H1 (cell line): ENCODE measurements at regions not wholly inside any gene's neighbourhood (a gene's known extent, or its start where the extent isn't known, plus 50 kb on each side); places are given as distances from the start of the nearest gene placed in this dataset.

Source experiments
- CTCF ChIA-PET: fragments of 300-600 bp; sonication (Branson Sonifier 250); formaldehyde crosslinking; loops from one replicate; lab custom pipeline; 2021; ENCODE audit not compliant: partially characterized antibody; lab: Charles Lee
- POLR2A ChIA-PET: fragments of 300-600 bp; sonication (Branson Sonifier 250); formaldehyde crosslinking; loops from one replicate; lab custom pipeline; 2021; ENCODE audit warnings: inconsistent platforms; ENCODE audit not compliant: partially characterized antibody; lab: Charles Lee
- DNase-seq, 2 experiments: peaks; one replicate each; pipeline versions ENCODE4 v3.0.0 to v3.0.0-alpha.2; 2010 to 2022; ENCODE audit warnings: low spot score in 2 of 2, low read depth in 1 of 2, mixed read lengths in 1 of 2
- FAIRE-seq: peaks from 2 replicates; lab custom pipeline; 2011; peaks lifted over from hg19 to GRCh38; lab: Jason Lieb, UNC
- H2AFZ ChIP-seq: 2 replicates; pipeline ENCODE4 v1.8.1; 2012; ENCODE audit warnings: low read length, inconsistent platforms
- H2AK5ac ChIP-seq: 2 replicates; pipeline ENCODE4 v1.6.1; 2013; ENCODE audit warnings: low read depth, low read length
- H2BK120ac ChIP-seq: replicated peaks from 2 replicates; pipeline ENCODE3; 2013; ENCODE audit warnings: low read depth, low read length, inconsistent platforms
- H2BK12ac ChIP-seq: 2 replicates; pipeline ENCODE4 v1.6.1; 2013; ENCODE audit warnings: low read depth, low read length
- H2BK15ac ChIP-seq: 2 replicates; pipeline ENCODE4 v1.6.1; 2013; ENCODE audit warnings: low read length
- H2BK20ac ChIP-seq: 2 replicates; pipeline ENCODE4 v1.6.1; 2013; ENCODE audit warnings: low read length
- H2BK5ac ChIP-seq: 2 replicates; pipeline ENCODE4 v1.6.1; 2013; ENCODE audit warnings: low read depth, low read length
- H3K14ac ChIP-seq: 2 replicates; pipeline ENCODE4 v1.6.1; 2013; ENCODE audit warnings: inconsistent platforms; ENCODE audit not compliant: insufficient read length
- H3K18ac ChIP-seq: 2 replicates; pipeline ENCODE4 v1.6.1; 2013; ENCODE audit warnings: low read length; ENCODE audit errors: extremely low read depth
- H3K23ac ChIP-seq: 2 replicates; pipeline ENCODE4 v1.6.1; 2013; ENCODE audit warnings: inconsistent platforms; ENCODE audit not compliant: insufficient read length
- H3K23me2 ChIP-seq: 2 replicates; pipeline ENCODE4 v1.6.1; 2013; ENCODE audit warnings: low read depth, low read length
- H3K27ac ChIP-seq: 2 replicates; pipeline ENCODE4 v1.6.1; 2011; ENCODE audit warnings: low read depth, low read length, inconsistent platforms
- H3K27me3 ChIP-seq, 4 experiments: replicated peaks in 1 of 4; 1 replicate in 1 of 4; 2 replicates in 3 of 4; pipeline versions ENCODE4 v1.6.1 to v1.8.1; 2011 to 2013; ENCODE audit warnings: low read length in 3 of 4, mild to moderate bottlenecking in 3 of 4, inconsistent platforms in 2 of 4, mixed read lengths in 2 of 4, moderate library complexity in 1 of 4; ENCODE audit not compliant: control insufficient read depth in 3 of 4, insufficient read depth in 3 of 4; ENCODE audit errors: extremely low read depth in 1 of 4
- H3K36me3 ChIP-seq, 4 experiments: 2 replicates each; pipeline versions ENCODE4 v1.6.1 to v1.8.1; 2011 to 2013; ENCODE audit warnings: mild to moderate bottlenecking in 4 of 4, low read length in 3 of 4, moderate library complexity in 2 of 4, control low read depth in 1 of 4, inconsistent platforms in 1 of 4; ENCODE audit not compliant: insufficient read depth in 4 of 4, control insufficient read depth in 2 of 4
- H3K4ac ChIP-seq: replicated peaks from 2 replicates; pipeline ENCODE3; 2013; ENCODE audit warnings: low read length, low read depth, mixed read lengths, inconsistent platforms; ENCODE audit not compliant: insufficient read length
- H3K4me1 ChIP-seq, 4 experiments: replicated peaks in 1 of 4; 1 replicate in 1 of 4; 2 replicates in 3 of 4; pipeline versions ENCODE4 v1.6.1 to v1.8.1; 2011 to 2013; ENCODE audit warnings: low read length in 3 of 4, inconsistent platforms in 2 of 4, mixed read lengths in 1 of 4; ENCODE audit not compliant: insufficient read depth in 4 of 4, control insufficient read depth in 3 of 4
- H3K4me2 ChIP-seq, 2 experiments: 2 replicates each; pipeline versions ENCODE4 v1.6.1 to v1.8.1; 2011 to 2013; ENCODE audit warnings: low read depth in 2 of 2, low read length in 2 of 2, control low read depth in 1 of 2, inconsistent platforms in 1 of 2, mild to moderate bottlenecking in 1 of 2; ENCODE audit not compliant: insufficient read depth in 1 of 2
- H3K4me3 ChIP-seq, 4 experiments: fragments of 200-600, 300-600 bp in 1 of 4; sonication (generic), shearing (Covaris generic), sonication (Bioruptor Twin) in 1 of 4; 2 replicates each; pipeline versions ENCODE4 v1.5.1 to v1.8.1; 2011 to 2016; ENCODE audit warnings: low read length in 4 of 4, low read depth in 3 of 4, control low read depth in 2 of 4, inconsistent platforms in 2 of 4, mild to moderate bottlenecking in 2 of 4, mixed read lengths in 1 of 4, moderate library complexity in 1 of 4; ENCODE audit not compliant: insufficient read depth in 2 of 4; ENCODE audit errors: extremely low read depth in 1 of 4
- H3K56ac ChIP-seq: replicated peaks from 2 replicates; pipeline ENCODE3; 2013; ENCODE audit warnings: low read depth, mild to moderate bottlenecking, mixed read lengths, low read length, inconsistent platforms; ENCODE audit not compliant: insufficient read length
- H3K79me1 ChIP-seq: 2 replicates; pipeline ENCODE4 v1.6.1; 2013; ENCODE audit warnings: low read depth, low read length, control low read depth
- H3K79me2 ChIP-seq, 2 experiments: 2 replicates each; pipeline versions ENCODE4 v1.6.1 to v1.8.1; 2012 to 2013; ENCODE audit warnings: low read length in 2 of 2, mild to moderate bottlenecking in 2 of 2, inconsistent platforms in 1 of 2; ENCODE audit not compliant: insufficient read depth in 2 of 2, control insufficient read depth in 1 of 2
- H3K9ac ChIP-seq, 4 experiments: replicated peaks in 1 of 4; 1 replicate in 1 of 4; 2 replicates in 3 of 4; pipeline versions ENCODE4 v1.6.1 to v1.8.1; 2011 to 2013; ENCODE audit warnings: low read depth in 3 of 4, low read length in 3 of 4, control low read depth in 2 of 4, mild to moderate bottlenecking in 2 of 4, moderate library complexity in 2 of 4, inconsistent platforms in 1 of 4; ENCODE audit errors: extremely low read depth in 1 of 4
- H3K9me3 ChIP-seq, 2 experiments: 2 replicates each; pipeline versions ENCODE4 v1.6.1 to v1.8.1; 2012 to 2013; ENCODE audit warnings: mild to moderate bottlenecking in 2 of 2, moderate library complexity in 2 of 2, control low read depth in 1 of 2, inconsistent platforms in 1 of 2, low read depth in 1 of 2, low read length in 1 of 2, mixed read lengths in 1 of 2; ENCODE audit not compliant: insufficient read depth in 2 of 2
- H4K20me1 ChIP-seq, 2 experiments: replicated peaks in 1 of 2; 2 replicates each; pipeline versions ENCODE3 to v1.8.1; 2011 to 2013; ENCODE audit warnings: inconsistent platforms in 2 of 2, low read length in 2 of 2, mild to moderate bottlenecking in 1 of 2; ENCODE audit not compliant: insufficient read depth in 2 of 2, control insufficient read depth in 1 of 2
- H4K5ac ChIP-seq: 2 replicates; pipeline ENCODE4 v1.6.1; 2013; ENCODE audit warnings: low read length, low read depth, mixed read lengths, inconsistent platforms; ENCODE audit not compliant: insufficient read length
- H4K8ac ChIP-seq: 2 replicates; pipeline ENCODE4 v1.8.0; 2013; ENCODE audit warnings: mild to moderate bottlenecking, moderate library complexity, low read length, inconsistent platforms; ENCODE audit not compliant: insufficient read depth; ENCODE audit errors: extremely low read depth
- H4K91ac ChIP-seq: replicated peaks from 2 replicates; pipeline ENCODE3; 2013; ENCODE audit warnings: low read length, mixed read lengths, inconsistent platforms; ENCODE audit not compliant: insufficient read length
- MAFK ChIP-seq: IDR thresholded peaks from 2 replicates; pipeline ENCODE4 v1.6.1; 2012; ENCODE audit warnings: low read depth, mild to moderate bottlenecking, improper control_type of control experiment, low read length
- SIRT6 ChIP-seq: IDR thresholded peaks from one replicate; pipeline ENCODE4 v1.7.1; 2012; ENCODE audit warnings: low read length, inconsistent platforms
- TCF12 ChIP-seq: IDR thresholded peaks from 2 replicates; pipeline ENCODE4 v1.6.1; 2011; ENCODE audit warnings: low read depth, mild to moderate bottlenecking, low read length
- YY1 ChIP-seq: IDR thresholded peaks from 2 replicates; pipeline ENCODE4 v1.6.1; 2011; ENCODE audit warnings: low read depth, mild to moderate bottlenecking, low read length
- WGBS, 2 experiments: shearing (Covaris generic) in 1 of 2; methylation state at CpG; one replicate each; pipeline versions ENCODE4 v1.1.6 to v1.1.7; 2013 to 2015; ENCODE audit warnings: low lambda C conversion rate in 2 of 2, mixed read lengths in 2 of 2, inconsistent platforms in 1 of 2, low coverage in 1 of 2, missing lambda C conversion rate in 1 of 2; ENCODE audit not compliant: insufficient replicate concordance in 2 of 2, insufficient coverage in 1 of 2, insufficient read length in 1 of 2; ENCODE audit errors: extremely low coverage in 1 of 2, missing lambda C conversion rate in 1 of 2; 5-methylcytosine and 5-hydroxymethylcytosine counted together
- TF ChIP-seq, protein P1 (sequence below): IDR thresholded peaks from 2 replicates; pipeline ENCODE4 v1.6.1; 2012; ENCODE audit warnings: low read length, inconsistent platforms

DNA sequence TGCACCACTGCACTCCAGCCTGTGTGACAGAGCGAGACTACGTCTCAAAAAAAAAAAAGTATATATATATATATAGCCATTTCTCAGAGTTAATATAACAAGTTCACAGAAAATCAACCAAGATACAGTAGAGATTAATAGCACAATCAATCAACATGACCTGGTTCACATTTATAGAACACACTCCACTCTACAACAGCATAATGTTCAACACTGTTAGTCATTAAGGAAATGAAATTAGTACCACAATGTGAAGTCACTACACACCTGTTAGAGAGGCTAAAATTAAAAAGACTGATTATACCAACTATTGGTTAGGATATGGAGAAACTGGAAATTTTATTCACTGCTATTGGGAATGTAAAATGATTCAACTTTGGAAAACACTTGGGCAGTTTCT, 387.7 kb downstream of the QKI start:
- Histone ChIP-seq H3K36me3 (no peaks in the 10 kb centered on the region), H3K18ac (no peak overlapping the region), H4K5ac (no peak overlapping the region), H2BK12ac (no peak overlapping the region), H2AFZ (no peak overlapping the region), H3K23me2 (no peaks in the 10 kb centered on the region), H3K14ac (no peak overlapping the region), H2BK15ac (no peak overlapping the region), H3K79me2 (no peaks in the 10 kb centered on the region), H3K4me1 (no peaks in the 10 kb centered on the region), H3K4me2 (no peak overlapping the region), H3K23ac (no peak overlapping the region), H3K79me1 (no peaks in the 10 kb centered on the region), H3K56ac (no peak overlapping the region), H2AK5ac (no peak overlapping the region), H2BK20ac (no peak overlapping the region), H4K91ac (no peak overlapping the region), H3K4ac (no peak overlapping the region), H4K20me1 (no peaks in the 10 kb centered on the region), H3K27me3 (no peaks in the 10 kb centered on the region), H4K8ac (no peak overlapping the region), H3K9ac (no peak overlapping the region), H3K27ac (no peak overlapping the region), H3K9me3 (no peaks in the 10 kb centered on the region), H2BK5ac (no peak overlapping the region), H3K4me3 (no peak overlapping the region), H2BK120ac (no peak overlapping the region)
- no peak for TF ChIP-seq SIRT6
- TF ChIP-seq TCF12 = no peak
- no peak for TF ChIP-seq MAFK
- TF ChIP-seq, protein P1, sequence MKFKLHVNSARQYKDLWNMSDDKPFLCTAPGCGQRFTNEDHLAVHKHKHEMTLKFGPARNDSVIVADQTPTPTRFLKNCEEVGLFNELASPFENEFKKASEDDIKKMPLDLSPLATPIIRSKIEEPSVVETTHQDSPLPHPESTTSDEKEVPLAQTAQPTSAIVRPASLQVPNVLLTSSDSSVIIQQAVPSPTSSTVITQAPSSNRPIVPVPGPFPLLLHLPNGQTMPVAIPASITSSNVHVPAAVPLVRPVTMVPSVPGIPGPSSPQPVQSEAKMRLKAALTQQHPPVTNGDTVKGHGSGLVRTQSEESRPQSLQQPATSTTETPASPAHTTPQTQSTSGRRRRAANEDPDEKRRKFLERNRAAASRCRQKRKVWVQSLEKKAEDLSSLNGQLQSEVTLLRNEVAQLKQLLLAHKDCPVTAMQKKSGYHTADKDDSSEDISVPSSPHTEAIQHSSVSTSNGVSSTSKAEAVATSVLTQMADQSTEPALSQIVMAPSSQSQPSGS = no peak
- no peak for TF ChIP-seq YY1
- ChIA-PET CTCF (no interaction called here), POLR2A (interaction anchor here (1.1 kb wide), 1 partner anchor 20 kb away, joined by 4 read pairs; no protein-coding TSS in a partner anchor)
- FAIRE-seq (no peak), DNase-seq (no peak)
- WGBS, 2 experiments = 94% methylated on average over 2 of the region's 2 CpGs; no CpG with 5 or more reads in 1 of the 2 experiments
